CD14-positive monocyte (primary cell): ENCODE measurements at regions not wholly inside any gene's neighbourhood (a gene's known extent, or its start where the extent isn't known, plus 50 kb on each side); places are given as distances from the start of the nearest gene placed in this dataset.

ENCODE experiments used
- DNase-seq, 3 donors: peaks; one replicate each; pipeline ENCODE4 v3.0.0-alpha.2; 2011 to 2022
- H2AFZ ChIP-seq: 2 replicates; pipeline ENCODE4 v1.6.0; 2012; ENCODE audit warnings: mild to moderate bottlenecking, low read depth, low read length, inconsistent platforms; ENCODE audit not compliant: insufficient read depth, poor library complexity, severe bottlenecking
- H3K27ac ChIP-seq, 2 donors: 1 replicate in 1 of 2; 2 replicates in 1 of 2; pipeline ENCODE4 v1.5.1; 2012 to 2013; ENCODE audit warnings: low read length in 2 of 2, control low read depth in 1 of 2, inconsistent platforms in 1 of 2, low read depth in 1 of 2, mild to moderate bottlenecking in 1 of 2
- H3K27me3 ChIP-seq, 2 donors: one replicate each; pipeline versions ENCODE4 v1.6.0 to v1.6.1; 2011 to 2013; ENCODE audit warnings: low read length in 2 of 2; ENCODE audit not compliant: control insufficient read depth in 2 of 2, insufficient read depth in 2 of 2
- H3K36me3 ChIP-seq, 2 donors: replicated peaks in 1 of 2; 1 replicate in 1 of 2; 2 replicates in 1 of 2; pipeline versions ENCODE4 v1.5.1 to v1.6.1; 2012 to 2013; ENCODE audit warnings: low read length in 2 of 2, control low read depth in 1 of 2, inconsistent platforms in 1 of 2, mild to moderate bottlenecking in 1 of 2; ENCODE audit not compliant: insufficient read depth in 2 of 2, control insufficient read depth in 1 of 2
- H3K4me1 ChIP-seq, 2 donors: 1 replicate in 1 of 2; 2 replicates in 1 of 2; pipeline versions ENCODE4 v1.5.1 to v1.6.1; 2012 to 2013; ENCODE audit warnings: low read length in 2 of 2, control low read depth in 1 of 2, inconsistent platforms in 1 of 2, mild to moderate bottlenecking in 1 of 2, moderate library complexity in 1 of 2; ENCODE audit not compliant: insufficient read depth in 2 of 2, control insufficient read depth in 1 of 2
- H3K4me2 ChIP-seq: replicated peaks from 2 replicates; pipeline ENCODE3; 2012; ENCODE audit warnings: low read length, moderate library complexity, mild to moderate bottlenecking; ENCODE audit not compliant: poor library complexity, severe bottlenecking; ENCODE audit errors: extremely low read depth
- H3K4me3 ChIP-seq, 3 experiments: fragments of 200-600 bp in 1 of 3; sonication (generic) in 1 of 3; replicated peaks in 1 of 3; 1 replicate in 2 of 3; 2 replicates in 1 of 3; pipeline ENCODE4 v1.5.1; 2011 to 2013; ENCODE audit warnings: low read length in 3 of 3, mild to moderate bottlenecking in 3 of 3, control low read depth in 2 of 3, low read depth in 2 of 3, inconsistent platforms in 1 of 3, moderate library complexity in 1 of 3
- H3K79me2 ChIP-seq: 2 replicates; pipeline ENCODE4 v1.6.0; 2012; ENCODE audit warnings: mild to moderate bottlenecking, control low read depth, inconsistent platforms, low read length, moderate library complexity; ENCODE audit not compliant: insufficient read depth
- H3K9ac ChIP-seq: 2 replicates; pipeline ENCODE4 v1.6.0; 2017; ENCODE audit warnings: low read length, mild to moderate bottlenecking; ENCODE audit not compliant: insufficient read depth, poor library complexity, severe bottlenecking
- H3K9me3 ChIP-seq, 2 donors: replicated peaks in 1 of 2; 1 replicate in 1 of 2; 2 replicates in 1 of 2; pipeline versions ENCODE4 v1.5.1 to v1.6.1; 2012 to 2013; ENCODE audit warnings: low read length in 2 of 2, control low read depth in 1 of 2; ENCODE audit not compliant: control insufficient read depth in 1 of 2, insufficient read depth in 1 of 2
- H4K20me1 ChIP-seq: 2 replicates; pipeline ENCODE4 v1.6.0; 2012; ENCODE audit warnings: mild to moderate bottlenecking, low read length, control low read depth, moderate library complexity; ENCODE audit not compliant: insufficient read depth
- H3K27ac Mint-ChIP-seq, 7 donors: one replicate each; pipeline ENCODE4 v1.8.0; 2020; ENCODE audit warnings: mild to moderate bottlenecking in 7 of 7, mixed read lengths in 7 of 7, moderate library complexity in 6 of 7, inconsistent platforms in 2 of 7
- H3K27me3 Mint-ChIP-seq, 3 donors: one replicate each; pipeline ENCODE4 v1.8.0; 2021 to 2022; ENCODE audit warnings: low read depth in 3 of 3, mild to moderate bottlenecking in 3 of 3, mixed read lengths in 3 of 3, moderate library complexity in 3 of 3, inconsistent platforms in 1 of 3
- H3K36me3 Mint-ChIP-seq, 2 donors: one replicate each; pipeline ENCODE4 v1.8.0; 2020; ENCODE audit warnings: mixed read lengths in 2 of 2, inconsistent platforms in 1 of 2, mild to moderate bottlenecking in 1 of 2
- H3K4me1 Mint-ChIP-seq: one replicate; pipeline ENCODE4 v1.8.0; 2020; ENCODE audit warnings: mild to moderate bottlenecking, mixed read lengths
- H3K4me3 Mint-ChIP-seq, 2 donors: one replicate each; pipeline ENCODE4 v1.8.0; 2020; ENCODE audit warnings: mild to moderate bottlenecking in 2 of 2, mixed read lengths in 2 of 2, moderate library complexity in 1 of 2
- H3K9me3 Mint-ChIP-seq, 7 donors: one replicate each; pipeline ENCODE4 v1.8.0; 2020 to 2022; ENCODE audit warnings: mixed read lengths in 7 of 7, mild to moderate bottlenecking in 6 of 7, moderate library complexity in 6 of 7, inconsistent platforms in 2 of 7
- WGBS: methylation state at CpG from one replicate; pipeline ENCODE4 v1.1.5; 2013; ENCODE audit warnings: missing lambda C conversion rate; ENCODE audit not compliant: insufficient coverage; 5-methylcytosine and 5-hydroxymethylcytosine counted together
- intact Hi-C, 2 donors: fragments of 100-400 bp; cut with micrococcal nuclease; formaldehyde crosslinking; loops; one replicate each; pipeline versions ENCODE4 v1.15.0 to v1.15.1; 2023
- TF ChIP-seq, protein P1 (sequence below): fragments of 200-600 bp; IDR thresholded peaks from one replicate; pipeline ENCODE4 v1.8.0; 2022; ENCODE audit warnings: antibody characterized with exemption, mild to moderate bottlenecking

DNA sequence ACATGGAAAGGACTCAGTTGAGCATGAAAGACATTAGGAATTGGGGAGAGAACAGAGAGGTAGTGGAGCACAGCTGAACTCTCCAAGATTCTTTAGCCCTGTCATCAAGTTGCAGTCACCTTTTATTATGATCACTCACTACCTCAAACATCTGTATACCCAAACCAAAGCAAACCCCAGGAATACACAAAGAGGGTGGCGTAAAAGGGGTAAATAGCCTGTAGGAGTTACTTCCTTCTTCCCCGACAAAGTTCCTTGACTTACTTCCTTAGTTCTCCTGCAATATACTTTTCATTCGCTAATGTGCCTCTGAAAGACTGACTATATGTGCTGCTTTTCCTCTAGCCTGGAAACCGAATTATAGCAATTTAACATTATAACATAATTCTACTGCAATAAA lies 159.9 kb downstream of the SPRY1 start:
- no CpG with 5 or more reads among the region's 4 CpGs for WGBS
- peaks cover 25 to 27% of the 10 kb centered on the region in 2 donors for H3K4me1 ChIP-seq
- H3K27me3 Mint-ChIP-seq, result peaks cover 0 to 5% (median 2%) of the 10 kb centered on the region in 3 donors
- H3K9me3 Mint-ChIP-seq, result peaks cover 0 to 2% (median 0%) of the 10 kb centered on the region in 7 donors
- no peak overlapping the region for H3K4me3 Mint-ChIP-seq
- peaks cover 40% of the 10 kb centered on the region for H3K4me1 Mint-ChIP-seq
- H3K27ac Mint-ChIP-seq, result peak overlapping the region in 1 of 7 donors; percentile 3
- no peaks in the 10 kb centered on the region for H3K36me3 ChIP-seq
- TF ChIP-seq, protein P1, sequence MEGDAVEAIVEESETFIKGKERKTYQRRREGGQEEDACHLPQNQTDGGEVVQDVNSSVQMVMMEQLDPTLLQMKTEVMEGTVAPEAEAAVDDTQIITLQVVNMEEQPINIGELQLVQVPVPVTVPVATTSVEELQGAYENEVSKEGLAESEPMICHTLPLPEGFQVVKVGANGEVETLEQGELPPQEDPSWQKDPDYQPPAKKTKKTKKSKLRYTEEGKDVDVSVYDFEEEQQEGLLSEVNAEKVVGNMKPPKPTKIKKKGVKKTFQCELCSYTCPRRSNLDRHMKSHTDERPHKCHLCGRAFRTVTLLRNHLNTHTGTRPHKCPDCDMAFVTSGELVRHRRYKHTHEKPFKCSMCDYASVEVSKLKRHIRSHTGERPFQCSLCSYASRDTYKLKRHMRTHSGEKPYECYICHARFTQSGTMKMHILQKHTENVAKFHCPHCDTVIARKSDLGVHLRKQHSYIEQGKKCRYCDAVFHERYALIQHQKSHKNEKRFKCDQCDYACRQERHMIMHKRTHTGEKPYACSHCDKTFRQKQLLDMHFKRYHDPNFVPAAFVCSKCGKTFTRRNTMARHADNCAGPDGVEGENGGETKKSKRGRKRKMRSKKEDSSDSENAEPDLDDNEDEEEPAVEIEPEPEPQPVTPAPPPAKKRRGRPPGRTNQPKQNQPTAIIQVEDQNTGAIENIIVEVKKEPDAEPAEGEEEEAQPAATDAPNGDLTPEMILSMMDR, result no peak
- H3K36me3 Mint-ChIP-seq, result no peaks in the 10 kb centered on the region
- H4K20me1 ChIP-seq, result no peaks in the 10 kb centered on the region
- no peak overlapping the region for H3K4me3 ChIP-seq
- H3K27me3 ChIP-seq, result no peaks in the 10 kb centered on the region
- no peak overlapping the region for H2AFZ ChIP-seq
- H3K27ac ChIP-seq, result no peak overlapping the region
- H3K9me3 ChIP-seq, result no peaks in the 10 kb centered on the region
- no peak overlapping the region for H3K9ac ChIP-seq
- no peak for DNase-seq
- no peaks in the 10 kb centered on the region for H3K79me2 ChIP-seq
- no peak overlapping the region for H3K4me2 ChIP-seq
- intact Hi-C loops, result loop anchor here in 1 of 2 donors (10.0 kb wide), 1 partner anchor 52 kb away; no protein-coding TSS in a partner anchor

DNA sequence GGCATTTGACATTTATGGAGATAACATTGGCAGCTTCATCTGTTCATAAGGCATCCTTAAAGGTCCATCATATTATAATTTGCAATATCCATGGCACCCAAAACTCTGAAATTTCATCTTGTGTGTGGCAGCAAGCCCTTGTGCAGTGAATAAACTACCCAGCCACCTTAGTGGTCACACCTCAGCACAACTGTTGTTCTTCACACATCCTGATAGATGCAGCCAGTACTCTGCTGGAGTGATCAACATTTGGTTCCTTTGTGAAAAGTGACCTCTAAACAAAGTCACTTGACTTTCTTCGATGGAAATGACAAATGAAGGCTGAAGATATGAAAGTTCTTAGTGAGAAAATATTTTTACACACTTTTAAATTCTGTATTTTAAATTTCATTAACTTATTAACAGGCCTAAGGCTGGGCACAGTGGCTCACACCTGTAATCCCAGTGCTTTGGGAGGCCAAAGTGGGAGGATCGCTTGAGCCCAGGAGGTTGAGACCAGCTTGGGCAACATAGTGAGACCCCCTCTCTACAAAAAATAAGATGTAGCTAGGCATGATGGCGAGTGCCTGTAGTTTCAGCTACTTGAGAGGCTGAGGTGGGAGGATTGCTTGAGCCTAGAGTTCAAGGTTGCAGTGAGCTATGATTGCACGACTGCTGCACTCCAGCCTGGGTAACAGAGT lies 161.4 kb downstream of the SPRY1 start:
- H3K27me3 Mint-ChIP-seq, result peaks cover 0 to 5% (median 2%) of the 10 kb centered on the region in 3 donors
- no peaks in the 10 kb centered on the region for H3K36me3 Mint-ChIP-seq
- Histone ChIP-seq H3K27me3 (no peaks in the 10 kb centered on the region), H3K4me1 (peaks cover 25 to 27% of the 10 kb centered on the region in 2 donors), H3K79me2 (no peaks in the 10 kb centered on the region), H3K9me3 (no peaks in the 10 kb centered on the region), H3K9ac (no peak overlapping the region), H3K27ac (no peak overlapping the region), H3K36me3 (no peaks in the 10 kb centered on the region), H2AFZ (no peak overlapping the region), H3K4me3 (no peak overlapping the region), H3K4me2 (no peak overlapping the region), H4K20me1 (no peaks in the 10 kb centered on the region)
- H3K9me3 Mint-ChIP-seq, result no peaks in the 10 kb centered on the region
- no CpG with 5 or more reads among the region's 4 CpGs for WGBS
- intact Hi-C loops, result loop anchor here in 1 of 2 donors (10.0 kb wide), 1 partner anchor 53 kb away; no protein-coding TSS in a partner anchor
- H3K4me3 Mint-ChIP-seq, result no peak overlapping the region
- TF ChIP-seq, protein P1, result no peak
- no peak for DNase-seq
- H3K4me1 Mint-ChIP-seq, result peaks cover 38% of the 10 kb centered on the region
- H3K27ac Mint-ChIP-seq, result no peak overlapping the region
